Peyer's patch (tissue), 4 donors: ENCODE measurements at regions not wholly inside any gene's neighbourhood (a gene's known extent, or its start where the extent isn't known, plus 50 kb on each side); places are given as distances from the start of the nearest gene placed in this dataset.

Source experiments
- DNase-seq, 3 donors: peaks; one replicate each; pipeline ENCODE4 v3.0.0-alpha.2; 2017 to 2019
- H3K27ac ChIP-seq, 4 donors: fragments of 200-600 bp; sonication (generic); one replicate each; pipeline ENCODE4 v1.5.1; 2016 to 2019
- H3K27me3 ChIP-seq, 2 donors: fragments of 200-600 bp; sonication (generic); one replicate each; pipeline ENCODE4 v1.5.1; 2019
- H3K36me3 ChIP-seq, 3 donors: fragments of 200-600 bp; sonication (generic); one replicate each; pipeline ENCODE4 v1.5.1; 2016 to 2019
- H3K4me1 ChIP-seq, 4 donors: fragments of 200-600 bp; sonication (generic); one replicate each; pipeline ENCODE4 v1.5.1; 2016 to 2019
- H3K4me3 ChIP-seq, 4 donors: fragments of 200-600 bp; sonication (generic); 1 replicate in 3 of 4; 2 replicates in 1 of 4; pipeline ENCODE4 v1.5.1; 2016 to 2019; ENCODE audit warnings: mild to moderate bottlenecking in 1 of 4
- H3K9me3 ChIP-seq, 4 donors: fragments of 200-600 bp; sonication (generic); one replicate each; pipeline ENCODE4 v1.5.1; 2016 to 2019; ENCODE audit warnings: mild to moderate bottlenecking in 1 of 4
- CTCF ChIP-seq, 6 experiments: fragments of 450-650 bp in 4 of 6; fragments of 200-600 bp in 2 of 6; sonication (generic) in 1 of 6; IDR thresholded peaks; one replicate each; pipeline ENCODE4 v1.5.1; 2017 to 2019; ENCODE audit warnings: antibody characterized with exemption in 6 of 6, mild to moderate bottlenecking in 3 of 6, moderate library complexity in 1 of 6
- POLR2A ChIP-seq, 2 donors: fragments of 450-650 bp; IDR thresholded peaks; one replicate each; pipeline ENCODE4 v1.5.1; 2017; ENCODE audit warnings: antibody characterized with exemption in 2 of 2, mild to moderate bottlenecking in 2 of 2, moderate library complexity in 2 of 2

GRCh38 chr3:156614642-156615511, 59.5 kb upstream of the TIPARP start:
- TF ChIP-seq POLR2A (IDR thresholded peaks at IDR 0.05) (no peak), CTCF (IDR thresholded peaks at IDR 0.05) (no peak)
- H3K4me3 ChIP-seq = no peak overlapping the region
- no peaks in the 10 kb centered on the region for H3K4me1 ChIP-seq
- no peak overlapping the region for H3K27ac ChIP-seq
- H3K27me3 ChIP-seq = no peaks in the 10 kb centered on the region
- no peaks in the 10 kb centered on the region for H3K36me3 ChIP-seq
- no peak for DNase-seq
- no peaks in the 10 kb centered on the region for H3K9me3 ChIP-seq

- Histone ChIP-seq H3K4me3 (no peak overlapping the region), H3K27ac (no peak overlapping the region), H3K9me3 (no peaks in the 10 kb centered on the region), H3K27me3 (no peaks in the 10 kb centered on the region), H3K4me1 (no peaks in the 10 kb centered on the region), H3K36me3 (no peaks in the 10 kb centered on the region)
- no peak for TF ChIP-seq POLR2A (IDR thresholded peaks at IDR 0.05)
- no peak for TF ChIP-seq CTCF (IDR thresholded peaks at IDR 0.05)
- no peak for DNase-seq
Observed at GRCh38 chr3:156612903-156613302, 58.0 kb upstream of the SSR3 start.

- peak overlapping the region in 1 of 4 donors; percentile 2 for H3K27ac ChIP-seq
- no peak for TF ChIP-seq POLR2A (IDR thresholded peaks at IDR 0.05)
- no peak for TF ChIP-seq CTCF (IDR thresholded peaks at IDR 0.05)
- no peak overlapping the region for H3K4me3 ChIP-seq
- no peak for DNase-seq
- H3K4me1 ChIP-seq = no peaks in the 10 kb centered on the region
- no peaks in the 10 kb centered on the region for H3K9me3 ChIP-seq
- H3K36me3 ChIP-seq = no peaks in the 10 kb centered on the region
- no peaks in the 10 kb centered on the region for H3K27me3 ChIP-seq
Observed at GRCh38 chr3:156611870-156612494, 57.1 kb upstream of the SSR3 start.

GRCh38 chr3:156610154-156610553, 55.2 kb upstream of the SSR3 start:
- H3K4me1 ChIP-seq = no peaks in the 10 kb centered on the region
- no peak overlapping the region for H3K4me3 ChIP-seq
- H3K27ac ChIP-seq = no peak overlapping the region
- H3K9me3 ChIP-seq = no peaks in the 10 kb centered on the region
- TF ChIP-seq CTCF (IDR thresholded peaks at IDR 0.05) (no peak), POLR2A (IDR thresholded peaks at IDR 0.05) (no peak)
- no peaks in the 10 kb centered on the region for H3K36me3 ChIP-seq
- H3K27me3 ChIP-seq = no peaks in the 10 kb centered on the region
- DNase-seq = no peak

- TF ChIP-seq POLR2A (IDR thresholded peaks at IDR 0.05) (no peak), CTCF (IDR thresholded peaks at IDR 0.05) (no peak)
- Histone ChIP-seq H3K4me1 (no peaks in the 10 kb centered on the region), H3K27me3 (no peaks in the 10 kb centered on the region), H3K9me3 (no peaks in the 10 kb centered on the region), H3K27ac (no peak overlapping the region), H3K36me3 (no peaks in the 10 kb centered on the region), H3K4me3 (no peak overlapping the region)
- no peak for DNase-seq
Observed at GRCh38 chr3:156609546-156609945, 54.6 kb upstream of the SSR3 start.
